H9 (cell line): ENCODE measurements at regions not wholly inside any gene's neighbourhood (a gene's known extent, or its start where the extent isn't known, plus 50 kb on each side); places are given as distances from the start of the nearest gene placed in this dataset.

Source experiments
- DNase-seq: peaks from one replicate; pipeline ENCODE4 v3.0.0-alpha.2; 2017
- H2AFZ ChIP-seq: one replicate; pipeline ENCODE4 v1.6.1; 2013; ENCODE audit warnings: mild to moderate bottlenecking, low read length, control low read depth, moderate library complexity
- H2AK5ac ChIP-seq: 2 replicates; pipeline ENCODE4 v1.6.1; 2013; ENCODE audit warnings: low read length, control low read depth, mixed read lengths; ENCODE audit not compliant: insufficient read length
- H2BK120ac ChIP-seq: one replicate; pipeline ENCODE4 v1.6.1; 2013; ENCODE audit warnings: low read depth, mild to moderate bottlenecking, low read length, control low read depth, inconsistent platforms; ENCODE audit not compliant: poor library complexity, severe bottlenecking
- H2BK12ac ChIP-seq: 2 replicates; pipeline ENCODE4 v1.6.1; 2013; ENCODE audit warnings: low read length, control low read depth, mixed read lengths, low read depth; ENCODE audit not compliant: insufficient read length
- H2BK15ac ChIP-seq: 2 replicates; pipeline ENCODE4 v1.6.1; 2013; ENCODE audit warnings: low read depth, low read length, control low read depth
- H2BK20ac ChIP-seq: one replicate; pipeline ENCODE4 v1.6.1; 2013; ENCODE audit warnings: low read depth, mild to moderate bottlenecking, low read length, control low read depth, inconsistent platforms; ENCODE audit not compliant: poor library complexity, severe bottlenecking
- H2BK5ac ChIP-seq: 2 replicates; pipeline ENCODE4 v1.6.1; 2013; ENCODE audit warnings: low read length, control low read depth, mixed read lengths; ENCODE audit not compliant: insufficient read length
- H3K14ac ChIP-seq: 2 replicates; pipeline ENCODE4 v1.6.1; 2013; ENCODE audit warnings: low read length, control low read depth; ENCODE audit not compliant: insufficient read depth
- H3K18ac ChIP-seq: 2 replicates; pipeline ENCODE4 v1.6.1; 2013; ENCODE audit warnings: low read depth, mild to moderate bottlenecking, mixed read lengths, low read length, control low read depth; ENCODE audit not compliant: insufficient read length
- H3K23ac ChIP-seq: 2 replicates; pipeline ENCODE4 v1.6.1; 2013; ENCODE audit warnings: low read length, control low read depth, mixed read lengths, low read depth; ENCODE audit not compliant: insufficient read length
- H3K23me2 ChIP-seq: 2 replicates; pipeline ENCODE4 v1.6.1; 2013; ENCODE audit warnings: low read depth, mild to moderate bottlenecking, mixed read lengths, low read length, control low read depth; ENCODE audit not compliant: insufficient read length, poor library complexity, severe bottlenecking
- H3K27ac ChIP-seq: 2 replicates; pipeline ENCODE4 v1.5.1; 2013; ENCODE audit warnings: low read length, control low read depth, mixed read lengths, low read depth; ENCODE audit not compliant: insufficient read length
- H3K27me3 ChIP-seq: 2 replicates; pipeline ENCODE4 v1.6.1; 2013; ENCODE audit warnings: low read length, control low read depth, inconsistent platforms; ENCODE audit not compliant: insufficient read depth
- H3K4ac ChIP-seq: 2 replicates; pipeline ENCODE4 v1.6.1; 2013; ENCODE audit warnings: low read depth, mild to moderate bottlenecking, control low read depth, inconsistent platforms, low read length, moderate library complexity
- H3K4me1 ChIP-seq: 2 replicates; pipeline ENCODE4 v1.6.1; 2013; ENCODE audit warnings: low read length, control low read depth, inconsistent platforms; ENCODE audit not compliant: insufficient read depth
- H3K4me2 ChIP-seq: 2 replicates; pipeline ENCODE4 v1.6.1; 2013; ENCODE audit warnings: low read length, control low read depth, mixed read lengths; ENCODE audit not compliant: insufficient read length, insufficient read depth
- H3K56ac ChIP-seq: 2 replicates; pipeline ENCODE4 v1.6.1; 2013; ENCODE audit warnings: low read depth, mild to moderate bottlenecking, mixed read lengths, low read length, control low read depth; ENCODE audit not compliant: insufficient read length
- H3K79me1 ChIP-seq: 2 replicates; pipeline ENCODE4 v1.6.1; 2013; ENCODE audit warnings: low read depth, mild to moderate bottlenecking, moderate library complexity, low read length, control low read depth, inconsistent platforms; ENCODE audit not compliant: insufficient read depth, poor library complexity, severe bottlenecking
- H3K79me2 ChIP-seq: 2 replicates; pipeline ENCODE4 v1.6.1; 2013; ENCODE audit warnings: low read length, control low read depth, inconsistent platforms; ENCODE audit not compliant: insufficient read depth
- H3K9ac ChIP-seq: 2 replicates; pipeline ENCODE4 v1.6.1; 2013; ENCODE audit warnings: low read length, control low read depth, mixed read lengths; ENCODE audit not compliant: insufficient read length; ENCODE audit errors: extremely low read depth
- H3K9me3 ChIP-seq: one replicate; pipeline ENCODE4 v1.6.1; 2013; ENCODE audit warnings: low read depth, low read length, inconsistent platforms; ENCODE audit not compliant: control insufficient read depth
- H3T11ph ChIP-seq: one replicate; pipeline ENCODE4 v1.6.1; 2013; ENCODE audit warnings: mild to moderate bottlenecking, low read length, control low read depth, inconsistent platforms
- H4K20me1 ChIP-seq: one replicate; pipeline ENCODE4 v1.6.1; 2013; ENCODE audit not compliant: control insufficient read depth, insufficient read length, insufficient read depth
- H4K5ac ChIP-seq: 2 replicates; pipeline ENCODE4 v1.6.1; 2013; ENCODE audit warnings: low read depth, mild to moderate bottlenecking, mixed read lengths, low read length, control low read depth; ENCODE audit not compliant: insufficient read length
- H4K8ac ChIP-seq: replicated peaks from 2 replicates; pipeline ENCODE4 v1.6.1; 2013; ENCODE audit warnings: low read length, control low read depth, mixed read lengths, low read depth; ENCODE audit not compliant: insufficient read length
- H4K91ac ChIP-seq: 2 replicates; pipeline ENCODE4 v1.6.1; 2013; ENCODE audit warnings: low read depth, mild to moderate bottlenecking, moderate library complexity, mixed read lengths, low read length, control low read depth; ENCODE audit not compliant: insufficient read length
- H3K27ac Mint-ChIP-seq, 3 experiments: 2 replicates in 2 of 3; 3 replicates in 1 of 3; pipeline ENCODE4 v1.8.0; 2020 to 2021; ENCODE audit warnings: mixed read lengths in 3 of 3, mild to moderate bottlenecking in 1 of 3, moderate library complexity in 1 of 3
- H3K27me3 Mint-ChIP-seq: 2 replicates; pipeline ENCODE4 v1.8.0; 2021; ENCODE audit warnings: low read depth, mild to moderate bottlenecking, moderate library complexity, mixed read lengths
- H3K36me3 Mint-ChIP-seq, 3 experiments: 2 replicates in 2 of 3; 3 replicates in 1 of 3; pipeline ENCODE4 v1.8.0; 2020 to 2021; ENCODE audit warnings: low read depth in 3 of 3, mixed read lengths in 3 of 3; ENCODE audit not compliant: insufficient read depth in 1 of 3
- H3K4me1 Mint-ChIP-seq, 2 experiments: 2 replicates each; pipeline ENCODE4 v1.8.0; 2020; ENCODE audit warnings: mixed read lengths in 2 of 2
- H3K4me3 Mint-ChIP-seq, 2 experiments: 2 replicates in 1 of 2; 3 replicates in 1 of 2; pipeline ENCODE4 v1.8.0; 2020 to 2021; ENCODE audit warnings: mild to moderate bottlenecking in 2 of 2, mixed read lengths in 2 of 2, moderate library complexity in 1 of 2
- H3K9me3 Mint-ChIP-seq, 2 experiments: 2 replicates in 1 of 2; 3 replicates in 1 of 2; pipeline ENCODE4 v1.8.0; 2020; ENCODE audit warnings: mild to moderate bottlenecking in 2 of 2, mixed read lengths in 2 of 2, moderate library complexity in 1 of 2
- WGBS: extraction: QIAGEN DNeasy Blood & Tissue Kit; methylation state at CpG from one replicate; pipeline ENCODE4 v1.1.7; 2013; ENCODE audit warnings: missing lambda C conversion rate, low lambda C conversion rate, mixed read lengths; ENCODE audit not compliant: insufficient read length; ENCODE audit errors: extremely low coverage; 5-methylcytosine and 5-hydroxymethylcytosine counted together
- TF ChIP-seq, protein P1 (sequence below): fragments of 200-600 bp; sonication (generic); conservative IDR thresholded peaks from 3 replicates; pipeline ENCODE4 v1.8.0; 2021; ENCODE audit warnings: antibody characterized with exemption, mild to moderate bottlenecking

DNA sequence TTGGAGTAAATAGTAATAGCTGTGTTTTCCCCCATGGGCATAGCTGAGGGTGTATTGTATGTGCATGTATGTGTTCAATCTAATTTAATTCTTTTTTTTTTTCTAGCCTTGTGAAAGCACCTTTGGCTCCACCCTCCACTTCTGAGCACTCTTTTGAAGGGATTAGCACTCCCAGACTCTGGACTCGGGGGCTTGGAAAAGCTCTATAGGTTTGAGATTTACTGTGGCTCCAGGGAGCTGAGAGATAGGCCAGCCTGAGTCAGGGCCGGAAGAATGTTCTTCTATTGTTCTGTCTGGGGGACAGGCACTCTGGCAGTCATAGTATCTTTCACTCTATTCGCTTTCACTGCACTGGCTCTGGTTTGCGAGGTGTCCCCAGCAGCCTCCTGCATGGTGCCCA lies 540.0 kb upstream of the TBX3 start:
- Histone ChIP-seq H3K18ac (no peak overlapping the region), H2AK5ac (no peak overlapping the region), H3K4ac (no peak overlapping the region), H4K20me1 (no peaks in the 10 kb centered on the region), H3K56ac (no peak overlapping the region), H4K91ac (no peak overlapping the region), H3T11ph (no peak overlapping the region), H3K9ac (no peak overlapping the region), H3K4me1 (no peaks in the 10 kb centered on the region), H4K5ac (no peak overlapping the region), H2BK12ac (no peak overlapping the region), H3K79me1 (no peaks in the 10 kb centered on the region), H4K8ac (no peak overlapping the region), H3K9me3 (no peaks in the 10 kb centered on the region), H3K14ac (no peak overlapping the region), H3K79me2 (no peaks in the 10 kb centered on the region), H2BK20ac (no peak overlapping the region), H2BK120ac (no peak overlapping the region), H2AFZ (no peak overlapping the region), H3K27ac (no peak overlapping the region), H3K23ac (no peak overlapping the region), H3K4me2 (no peak overlapping the region), H3K23me2 (no peaks in the 10 kb centered on the region), H2BK5ac (no peak overlapping the region), H2BK15ac (no peak overlapping the region), H3K27me3 (no peaks in the 10 kb centered on the region)
- no peaks in the 10 kb centered on the region for H3K9me3 Mint-ChIP-seq
- TF ChIP-seq, protein P1, sequence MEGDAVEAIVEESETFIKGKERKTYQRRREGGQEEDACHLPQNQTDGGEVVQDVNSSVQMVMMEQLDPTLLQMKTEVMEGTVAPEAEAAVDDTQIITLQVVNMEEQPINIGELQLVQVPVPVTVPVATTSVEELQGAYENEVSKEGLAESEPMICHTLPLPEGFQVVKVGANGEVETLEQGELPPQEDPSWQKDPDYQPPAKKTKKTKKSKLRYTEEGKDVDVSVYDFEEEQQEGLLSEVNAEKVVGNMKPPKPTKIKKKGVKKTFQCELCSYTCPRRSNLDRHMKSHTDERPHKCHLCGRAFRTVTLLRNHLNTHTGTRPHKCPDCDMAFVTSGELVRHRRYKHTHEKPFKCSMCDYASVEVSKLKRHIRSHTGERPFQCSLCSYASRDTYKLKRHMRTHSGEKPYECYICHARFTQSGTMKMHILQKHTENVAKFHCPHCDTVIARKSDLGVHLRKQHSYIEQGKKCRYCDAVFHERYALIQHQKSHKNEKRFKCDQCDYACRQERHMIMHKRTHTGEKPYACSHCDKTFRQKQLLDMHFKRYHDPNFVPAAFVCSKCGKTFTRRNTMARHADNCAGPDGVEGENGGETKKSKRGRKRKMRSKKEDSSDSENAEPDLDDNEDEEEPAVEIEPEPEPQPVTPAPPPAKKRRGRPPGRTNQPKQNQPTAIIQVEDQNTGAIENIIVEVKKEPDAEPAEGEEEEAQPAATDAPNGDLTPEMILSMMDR: no peak
- no peak overlapping the region for H3K27ac Mint-ChIP-seq
- DNase-seq: no peak
- no peaks in the 10 kb centered on the region; the same call in 1 of the 2 replicates for H3K27me3 Mint-ChIP-seq
- H3K4me3 Mint-ChIP-seq: no peak overlapping the region
- H3K36me3 Mint-ChIP-seq: no peaks in the 10 kb centered on the region
- H3K4me1 Mint-ChIP-seq: peaks cover 0 to 2% of the 10 kb centered on the region in 2 experiments; a peak in 1 of 4 replicates
- WGBS: no CpG with 5 or more reads among the region's 4 CpGs
